Caco-2 (cell line): ENCODE measurements at regions not wholly inside any gene's neighbourhood (a gene's known extent, or its start where the extent isn't known, plus 50 kb on each side); places are given as distances from the start of the nearest gene placed in this dataset.

Experiments
- BruUV-seq: library from RNA; stranded (reverse); fragments of 400-500 nt; replicated peaks from 2 replicates; lab custom pipeline; 2021; lab: Mats Ljungman, UMichigan
- CTCF ChIA-PET: fragments of 300-600 bp; sonication (Branson Sonifier 250); formaldehyde crosslinking; loops from one replicate; lab custom pipeline; 2022; ENCODE audit warnings: antibody characterized with exemption; lab: Charles Lee
- POLR2A ChIA-PET: fragments of 300-600 bp; sonication (Branson Sonifier 250); formaldehyde crosslinking; loops from one replicate; lab custom pipeline; 2022; ENCODE audit warnings: antibody characterized with exemption; lab: Charles Lee
- DNase-seq, 2 experiments: peaks; one replicate each; pipeline versions ENCODE4 v3.0.0 to v3.0.0-alpha.2; 2020 to 2022
- H3K27me3 ChIP-seq: replicated peaks from 2 replicates; pipeline ENCODE4 v1.6.0; 2011; ENCODE audit warnings: low read length; ENCODE audit not compliant: control insufficient read depth, insufficient read depth
- H3K36me3 ChIP-seq: 2 replicates; pipeline ENCODE4 v1.5.1; 2011; ENCODE audit warnings: low read length; ENCODE audit not compliant: control insufficient read depth, insufficient read depth
- H3K4me1 ChIP-seq: fragments of 250-450 bp; sonication (Bioruptor Pico); 2 replicates; pipeline ENCODE4 v1.5.1; 2020; ENCODE audit warnings: mild to moderate bottlenecking
- H3K4me3 ChIP-seq: 2 replicates; pipeline ENCODE4 v1.5.1; 2011; ENCODE audit warnings: low read depth, mild to moderate bottlenecking, control low read depth, low read length
- H3K9me3 ChIP-seq: fragments of 250-450 bp; sonication (Bioruptor Pico); 2 replicates; pipeline ENCODE4 v1.5.1; 2020; ENCODE audit warnings: mild to moderate bottlenecking, moderate library complexity
- H3K27ac Mint-ChIP-seq: one replicate; pipeline ENCODE4 v1.8.0; 2022; ENCODE audit warnings: mixed read lengths; ENCODE audit not compliant: unreplicated experiment
- H3K27me3 Mint-ChIP-seq: one replicate; pipeline ENCODE4 v1.8.0; 2022; ENCODE audit warnings: mixed read lengths; ENCODE audit not compliant: insufficient read depth, unreplicated experiment
- H3K36me3 Mint-ChIP-seq: one replicate; pipeline ENCODE4 v1.8.0; 2022; ENCODE audit warnings: mild to moderate bottlenecking, mixed read lengths; ENCODE audit not compliant: insufficient read depth, unreplicated experiment
- H3K4me1 Mint-ChIP-seq: one replicate; pipeline ENCODE4 v1.8.0; 2022; ENCODE audit warnings: low read depth, mixed read lengths; ENCODE audit not compliant: unreplicated experiment
- H3K4me3 Mint-ChIP-seq: one replicate; pipeline ENCODE4 v1.8.0; 2022; ENCODE audit warnings: mild to moderate bottlenecking, moderate library complexity, mixed read lengths; ENCODE audit not compliant: unreplicated experiment
- H3K9me3 Mint-ChIP-seq: one replicate; pipeline ENCODE4 v1.8.0; 2022; ENCODE audit warnings: mixed read lengths; ENCODE audit not compliant: unreplicated experiment
- intact Hi-C: fragments of 100-400 bp; cut with micrococcal nuclease; formaldehyde crosslinking; loops from one replicate; pipeline ENCODE4 v1.10.0; 2022; ENCODE audit not compliant: unreplicated experiment
- TF ChIP-seq, protein P1 (sequence below), 2 experiments: fragments of 200-600 bp in 1 of 2; IDR thresholded peaks; 1 replicate in 1 of 2; 2 replicates in 1 of 2; pipeline versions ENCODE4 v1.5.1 to v1.8.0; 2011 to 2022; ENCODE audit warnings: antibody characterized with exemption in 1 of 2, control low read depth in 1 of 2, inconsistent platforms in 1 of 2, low read depth in 1 of 2, low read length in 1 of 2, mild to moderate bottlenecking in 1 of 2, moderate library complexity in 1 of 2; ENCODE audit not compliant: insufficient read depth in 1 of 2, severe bottlenecking in 1 of 2, unreplicated experiment in 1 of 2

DNA sequence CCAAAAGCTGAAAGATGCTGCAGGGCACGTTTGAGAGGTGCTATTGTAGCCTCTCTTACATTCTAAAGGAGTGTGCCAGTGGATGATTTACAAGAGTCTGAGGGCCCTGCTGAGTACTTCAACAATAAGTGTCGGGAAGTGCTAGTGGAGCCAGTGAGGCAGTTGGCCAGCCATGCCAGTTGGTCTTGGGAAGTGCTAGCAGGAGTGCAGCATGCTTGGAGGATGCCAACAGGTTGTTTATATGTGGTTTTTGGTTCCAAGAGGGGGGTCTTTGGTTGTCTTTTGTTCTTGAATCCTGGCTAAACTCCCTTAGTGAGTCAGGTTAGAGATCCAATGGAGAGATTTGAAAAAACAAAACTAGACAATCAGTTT lies 335.3 kb downstream of the PABPC4L start:
- Mint-ChIP-seq H3K4me3 (no peak overlapping the region), H3K9me3 (no peaks in the 10 kb centered on the region), H3K27me3 (no peaks in the 10 kb centered on the region), H3K27ac (no peak overlapping the region), H3K36me3 (no peaks in the 10 kb centered on the region), H3K4me1 (no peaks in the 10 kb centered on the region)
- ChIA-PET CTCF (no interaction called here), POLR2A (no interaction called here)
- no TSS peak for BruUV-seq
- TF ChIP-seq, protein P1, sequence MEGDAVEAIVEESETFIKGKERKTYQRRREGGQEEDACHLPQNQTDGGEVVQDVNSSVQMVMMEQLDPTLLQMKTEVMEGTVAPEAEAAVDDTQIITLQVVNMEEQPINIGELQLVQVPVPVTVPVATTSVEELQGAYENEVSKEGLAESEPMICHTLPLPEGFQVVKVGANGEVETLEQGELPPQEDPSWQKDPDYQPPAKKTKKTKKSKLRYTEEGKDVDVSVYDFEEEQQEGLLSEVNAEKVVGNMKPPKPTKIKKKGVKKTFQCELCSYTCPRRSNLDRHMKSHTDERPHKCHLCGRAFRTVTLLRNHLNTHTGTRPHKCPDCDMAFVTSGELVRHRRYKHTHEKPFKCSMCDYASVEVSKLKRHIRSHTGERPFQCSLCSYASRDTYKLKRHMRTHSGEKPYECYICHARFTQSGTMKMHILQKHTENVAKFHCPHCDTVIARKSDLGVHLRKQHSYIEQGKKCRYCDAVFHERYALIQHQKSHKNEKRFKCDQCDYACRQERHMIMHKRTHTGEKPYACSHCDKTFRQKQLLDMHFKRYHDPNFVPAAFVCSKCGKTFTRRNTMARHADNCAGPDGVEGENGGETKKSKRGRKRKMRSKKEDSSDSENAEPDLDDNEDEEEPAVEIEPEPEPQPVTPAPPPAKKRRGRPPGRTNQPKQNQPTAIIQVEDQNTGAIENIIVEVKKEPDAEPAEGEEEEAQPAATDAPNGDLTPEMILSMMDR (IDR thresholded peaks at IDR 0.05; ENCODE audit: insufficient read depth in 1 of 2, low read depth in 1 of 2, low read length in 1 of 2, severe bottlenecking in 1 of 2, unreplicated experiment in 1 of 2), result no peak
- intact Hi-C loops, result no loop called here
- H3K27me3 ChIP-seq, result no peaks in the 10 kb centered on the region
- H3K9me3 ChIP-seq, result no peaks in the 10 kb centered on the region
- DNase-seq, result no peak
- peaks cover 11% of the 10 kb centered on the region for H3K4me1 ChIP-seq
- no peak overlapping the region for H3K4me3 ChIP-seq
- no peaks in the 10 kb centered on the region for H3K36me3 ChIP-seq

DNA sequence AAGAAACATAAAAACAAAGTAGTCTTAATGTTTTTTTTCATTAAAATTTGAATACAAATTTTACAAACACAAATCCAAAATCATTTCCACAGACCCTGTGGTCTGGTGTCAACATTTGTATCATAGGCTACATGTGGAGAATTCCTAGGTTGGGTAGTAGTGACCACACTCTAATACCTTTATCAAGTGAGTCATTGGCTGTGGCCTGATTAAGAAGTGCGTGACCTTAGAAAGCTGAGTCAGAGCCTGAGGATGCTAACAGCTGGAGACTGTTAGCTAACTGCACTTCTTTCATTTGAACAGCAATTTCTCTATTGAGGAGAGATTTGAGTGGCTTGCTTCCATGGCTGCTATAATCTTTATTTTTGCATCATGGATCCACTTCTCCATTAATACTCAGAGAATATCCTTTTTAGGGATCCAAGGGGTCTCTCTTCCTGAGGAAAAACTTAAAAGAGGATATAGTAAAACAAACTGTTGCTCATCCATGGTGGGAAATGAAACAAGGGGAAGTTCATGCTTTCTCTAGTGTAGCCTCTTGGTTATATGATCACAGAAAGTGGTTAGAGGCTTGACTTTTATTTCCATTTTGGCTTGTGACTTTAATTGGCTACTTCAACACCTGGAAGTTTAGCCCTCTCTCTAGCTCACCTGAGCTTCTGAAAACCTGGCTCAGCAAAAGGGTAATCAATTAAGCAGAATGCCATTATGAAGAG lies 335.8 kb downstream of the PABPC4L start:
- Mint-ChIP-seq H3K27me3 (no peaks in the 10 kb centered on the region), H3K27ac (no peak overlapping the region), H3K4me1 (no peaks in the 10 kb centered on the region), H3K9me3 (no peaks in the 10 kb centered on the region), H3K4me3 (no peak overlapping the region), H3K36me3 (no peaks in the 10 kb centered on the region)
- H3K4me3 ChIP-seq, result no peak overlapping the region
- CTCF ChIA-PET, result no interaction called here
- POLR2A ChIA-PET, result no interaction called here
- H3K9me3 ChIP-seq, result no peaks in the 10 kb centered on the region
- no TSS peak for BruUV-seq
- intact Hi-C loops, result no loop called here
- TF ChIP-seq, protein P1 (IDR thresholded peaks at IDR 0.05; ENCODE audit: insufficient read depth in 1 of 2, low read depth in 1 of 2, low read length in 1 of 2, severe bottlenecking in 1 of 2, unreplicated experiment in 1 of 2), result no peak
- peak in 1 of 2 experiments; percentile 16 for DNase-seq
- H3K4me1 ChIP-seq, result peaks cover 11% of the 10 kb centered on the region
- no peaks in the 10 kb centered on the region for H3K27me3 ChIP-seq
- no peaks in the 10 kb centered on the region for H3K36me3 ChIP-seq

DNA sequence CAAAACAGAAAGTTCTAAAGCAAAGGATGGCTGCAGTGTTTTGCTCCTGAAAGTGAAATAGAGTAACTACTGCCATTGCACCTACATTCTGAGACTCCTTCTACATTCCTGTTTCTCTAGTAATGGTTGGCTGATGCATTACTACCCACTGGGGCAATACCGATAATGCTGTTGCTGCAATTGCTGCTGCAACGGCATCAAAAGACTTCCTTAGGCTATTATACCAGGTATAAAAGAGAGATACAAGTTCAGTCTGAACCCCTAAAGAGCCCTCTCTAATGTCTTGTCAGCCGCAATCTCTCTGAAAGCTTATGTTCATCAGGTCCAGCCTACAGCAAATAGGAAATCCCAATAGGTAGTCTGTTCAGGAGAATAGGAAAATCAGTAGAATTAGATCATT lies 338.4 kb downstream of the PABPC4L start:
- no peaks in the 10 kb centered on the region for H3K27me3 Mint-ChIP-seq
- no peaks in the 10 kb centered on the region for H3K9me3 ChIP-seq
- H3K4me1 Mint-ChIP-seq, result no peaks in the 10 kb centered on the region
- peaks cover 11% of the 10 kb centered on the region for H3K4me1 ChIP-seq
- no peak for DNase-seq
- no peak overlapping the region for H3K27ac Mint-ChIP-seq
- intact Hi-C loops, result no loop called here
- no peaks in the 10 kb centered on the region for H3K9me3 Mint-ChIP-seq
- CTCF ChIA-PET, result no interaction called here
- no TSS peak for BruUV-seq
- H3K4me3 Mint-ChIP-seq, result no peak overlapping the region
- TF ChIP-seq, protein P1 (IDR thresholded peaks at IDR 0.05; ENCODE audit: insufficient read depth in 1 of 2, low read depth in 1 of 2, low read length in 1 of 2, severe bottlenecking in 1 of 2, unreplicated experiment in 1 of 2), result no peak
- no peak overlapping the region for H3K4me3 ChIP-seq
- no peaks in the 10 kb centered on the region for H3K36me3 Mint-ChIP-seq
- no peaks in the 10 kb centered on the region for H3K36me3 ChIP-seq
- POLR2A ChIA-PET, result no interaction called here
- H3K27me3 ChIP-seq, result no peaks in the 10 kb centered on the region
